GM21381 (cell line): ENCODE measurements at regions not wholly inside any gene's neighbourhood (a gene's known extent, or its start where the extent isn't known, plus 50 kb on each side); places are given as distances from the start of the nearest gene placed in this dataset.
"Not testable (repeated sequence)": the region's sequence is repeated elsewhere in the genome, so short reads cannot be mapped to it uniquely, and the experiment has no call there.

ENCODE experiments used
- ATAC-seq: cut with Tn5 transposase; IDR thresholded peaks from one replicate; pipeline ENCODE4 v1.9.1; 2021; ENCODE audit warnings: mild to moderate bottlenecking, moderate library complexity; ENCODE audit not compliant: unreplicated experiment

GRCh38 chr7:69182596-69183467, 415.4 kb upstream of the AUTS2 start:
- no peak for ATAC-seq

GRCh38 chr7:69184339-69184738, 413.9 kb upstream of the AUTS2 start:
- no peak for ATAC-seq

- no peak for ATAC-seq
Observed at GRCh38 chr7:69185170-69185569, 413.1 kb upstream of the AUTS2 start.

GRCh38 chr7:69186974-69187373, 411.3 kb upstream of the AUTS2 start:
- ATAC-seq = no peak

GRCh38 chr7:69187824-69188333, 410.4 kb upstream of the AUTS2 start:
- ATAC-seq = no peak

GRCh38 chr7:69189406-69189805, 408.9 kb upstream of the AUTS2 start:
- no peak for ATAC-seq

GRCh38 chr7:69190025-69190424, 408.2 kb upstream of the AUTS2 start:
- no peak for ATAC-seq

GRCh38 chr7:69190763-69191162, 407.5 kb upstream of the AUTS2 start:
- no peak for ATAC-seq

- no peak for ATAC-seq
Observed at GRCh38 chr7:69192134-69192533, 406.1 kb upstream of the AUTS2 start.

- no peak for ATAC-seq
Observed at GRCh38 chr7:69193061-69193460, 405.2 kb upstream of the AUTS2 start.

- no peak for ATAC-seq
Observed at GRCh38 chr7:69196593-69196992, 401.7 kb upstream of the AUTS2 start.

- no peak for ATAC-seq
Observed at GRCh38 chr7:69198250-69198649, 400.0 kb upstream of the AUTS2 start.

GRCh38 chr7:69199041-69199440, 399.2 kb upstream of the AUTS2 start:
- ATAC-seq = no peak

- ATAC-seq = no peak
Observed at GRCh38 chr7:69199661-69200060, 398.6 kb upstream of the AUTS2 start.

GRCh38 chr7:69203871-69204270, 394.4 kb upstream of the AUTS2 start:
- no peak for ATAC-seq

- ATAC-seq = no peak
Observed at GRCh38 chr7:69204943-69205342, 393.3 kb upstream of the AUTS2 start.

GRCh38 chr7:69205581-69205980, 392.7 kb upstream of the AUTS2 start:
- no peak for ATAC-seq

- ATAC-seq = no peak
Observed at GRCh38 chr7:69208276-69208675, 390.0 kb upstream of the AUTS2 start.

GRCh38 chr7:69208848-69209247, 389.4 kb upstream of the AUTS2 start:
- peak; percentile 80 for ATAC-seq

- no peak for ATAC-seq
Observed at GRCh38 chr7:69211336-69211735, 386.9 kb upstream of the AUTS2 start.

GRCh38 chr7:69211739-69212138, 386.5 kb upstream of the AUTS2 start:
- ATAC-seq = no peak

GRCh38 chr7:69213878-69214277, 384.4 kb upstream of the AUTS2 start:
- no peak for ATAC-seq

GRCh38 chr7:69215516-69215915, 382.8 kb upstream of the AUTS2 start:
- ATAC-seq = not testable (repeated sequence)
